H1 (cell line): ENCODE measurements at regions not wholly inside any gene's neighbourhood (a gene's known extent, or its start where the extent isn't known, plus 50 kb on each side); places are given as distances from the start of the nearest gene placed in this dataset.

Experiments
- BACH1 ChIP-seq: IDR thresholded peaks from 2 replicates; pipeline ENCODE4 v1.6.1; 2012; ENCODE audit warnings: low read length, improper control_type of control experiment
- EGR1 ChIP-seq: IDR thresholded peaks from 2 replicates; pipeline ENCODE4 v1.6.1; 2011; ENCODE audit warnings: low read depth, low read length, borderline replicate concordance
- TEAD4 ChIP-seq: IDR thresholded peaks from 2 replicates; pipeline ENCODE4 v1.6.1; 2012; ENCODE audit warnings: low read depth, low read length, inconsistent platforms, mixed read lengths

DNA sequence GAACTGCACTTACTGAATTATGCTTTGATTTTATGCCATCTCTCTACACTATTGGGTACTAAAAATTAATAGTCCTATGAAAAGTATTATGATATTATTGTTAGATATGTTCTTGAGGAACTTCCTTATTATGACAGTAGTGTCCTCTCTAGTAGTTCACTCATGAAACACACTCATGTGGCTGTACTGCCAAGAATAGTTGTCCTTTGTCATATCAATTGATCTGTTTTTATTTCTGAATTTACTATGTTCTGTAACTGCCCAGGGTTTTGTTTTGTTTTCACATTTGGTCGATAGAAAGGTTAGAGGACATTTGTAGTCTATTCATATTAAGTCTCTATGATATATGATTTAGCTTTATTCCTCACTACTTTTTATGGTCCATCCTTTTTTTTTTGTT, 215.2 kb downstream of the PPARGC1A start (continued):
- TF ChIP-seq TEAD4 (no peak), EGR1 (no peak), BACH1 (no peak)
- TF ChIP-seq, all 59 proteins: peak for 0
